HG03354 (cell line): ENCODE measurements at regions not wholly inside any gene's neighbourhood (a gene's known extent, or its start where the extent isn't known, plus 50 kb on each side); places are given as distances from the start of the nearest gene placed in this dataset.

ENCODE experiments used
- ATAC-seq: cut with Tn5 transposase; IDR thresholded peaks from one replicate; pipeline ENCODE4 v1.9.1; 2021; ENCODE audit warnings: mild to moderate bottlenecking; ENCODE audit not compliant: unreplicated experiment, poor library complexity, severe bottlenecking

- ATAC-seq = no peak
Observed at GRCh38 chr2:223107825-223108224, 55.8 kb downstream of the KCNE4 start.

GRCh38 chr2:223108351-223109050 lies 56.5 kb downstream of the KCNE4 start:
- no peak for ATAC-seq

GRCh38 chr2:223109341-223109740 lies 57.4 kb downstream of the KCNE4 start:
- no peak for ATAC-seq

GRCh38 chr2:223113161-223113560 lies 61.2 kb downstream of the KCNE4 start:
- no peak for ATAC-seq

- no peak for ATAC-seq
Observed at GRCh38 chr2:223114170-223114569, 62.2 kb downstream of the KCNE4 start.

GRCh38 chr2:223114917-223115316 lies 62.9 kb downstream of the KCNE4 start:
- no peak for ATAC-seq

- no peak for ATAC-seq
Observed at GRCh38 chr2:223117533-223117932, 65.5 kb downstream of the KCNE4 start.

GRCh38 chr2:223121283-223121682 lies 69.3 kb downstream of the KCNE4 start:
- ATAC-seq = no peak

GRCh38 chr2:223122781-223123180 lies 70.8 kb downstream of the KCNE4 start:
- no peak for ATAC-seq

- no peak for ATAC-seq
Observed at GRCh38 chr2:223123855-223124610, 72.0 kb downstream of the KCNE4 start.

- no peak for ATAC-seq
Observed at GRCh38 chr2:223141606-223142005, 89.6 kb downstream of the KCNE4 start.

GRCh38 chr2:223142118-223142517 lies 90.1 kb downstream of the KCNE4 start:
- ATAC-seq = no peak

GRCh38 chr2:223147431-223147830 lies 95.4 kb downstream of the KCNE4 start:
- ATAC-seq = no peak

GRCh38 chr2:223148516-223148915 lies 96.5 kb downstream of the KCNE4 start:
- ATAC-seq = no peak

GRCh38 chr2:223155956-223156355 lies 104.0 kb downstream of the KCNE4 start:
- ATAC-seq = no peak

GRCh38 chr2:223161873-223162458 lies 110.0 kb downstream of the KCNE4 start:
- ATAC-seq = no peak

- no peak for ATAC-seq
Observed at GRCh38 chr2:223165423-223166214, 113.6 kb downstream of the KCNE4 start.

- ATAC-seq = no peak
Observed at GRCh38 chr2:223166215-223166493, 114.2 kb downstream of the KCNE4 start.

- peak; percentile 54 for ATAC-seq
Observed at GRCh38 chr2:223166983-223167650, 115.1 kb downstream of the KCNE4 start.
